Activated CD4-positive, alpha-beta T cell treated with anti-CD3 and anti-CD28 coated beads for 48 hours (primary cell): ENCODE measurements at regions not wholly inside any gene's neighbourhood (a gene's known extent, or its start where the extent isn't known, plus 50 kb on each side); places are given as distances from the start of the nearest gene placed in this dataset.
"Not testable (repeated sequence)": the region's sequence is repeated elsewhere in the genome, so short reads cannot be mapped to it uniquely, and the experiment has no call there.

ENCODE experiments used
- DNase-seq: peaks from one replicate; pipeline ENCODE4 v3.0.0-alpha.2; 2020

DNA sequence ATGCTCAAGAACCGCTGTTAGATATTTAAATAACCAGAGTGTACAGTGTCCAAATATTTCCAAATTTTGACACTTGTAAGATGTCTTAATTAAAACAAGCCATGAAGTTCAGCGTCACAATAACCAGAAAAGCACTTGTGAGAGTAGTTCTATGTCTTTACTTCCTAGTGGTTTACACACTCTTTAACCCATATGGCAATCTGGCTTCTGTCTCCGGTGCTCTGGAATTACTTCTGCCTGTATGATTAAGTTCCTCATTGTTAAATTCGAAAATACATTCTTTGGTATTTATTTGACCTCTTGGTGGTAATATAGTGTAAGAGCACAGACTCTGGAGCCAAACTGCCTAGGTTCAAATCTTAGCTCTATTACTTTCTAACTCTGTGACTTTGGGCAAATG lies 89.9 kb upstream of the NOTCH2NLA start:
- not testable (repeated sequence) for DNase-seq

DNA sequence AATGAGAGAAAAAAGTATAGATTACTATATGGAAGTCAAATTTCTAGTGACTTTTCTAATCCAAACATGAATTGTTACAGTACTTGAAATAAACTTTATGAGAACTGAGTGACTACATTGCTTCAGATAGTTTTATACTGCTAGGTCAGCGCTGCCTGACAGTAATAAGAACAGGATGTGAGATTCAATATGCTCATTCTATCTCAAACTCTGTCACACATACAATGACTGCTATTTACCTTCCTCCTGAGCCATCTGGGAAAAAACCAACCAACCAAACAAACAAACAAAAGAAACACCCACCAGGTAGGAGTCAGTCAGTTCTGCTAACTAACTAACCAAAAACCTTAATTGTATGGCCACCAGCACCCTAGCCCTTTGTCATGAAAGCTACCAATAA lies 89.0 kb upstream of the NOTCH2NLA start:
- DNase-seq, result not testable (repeated sequence)

DNA sequence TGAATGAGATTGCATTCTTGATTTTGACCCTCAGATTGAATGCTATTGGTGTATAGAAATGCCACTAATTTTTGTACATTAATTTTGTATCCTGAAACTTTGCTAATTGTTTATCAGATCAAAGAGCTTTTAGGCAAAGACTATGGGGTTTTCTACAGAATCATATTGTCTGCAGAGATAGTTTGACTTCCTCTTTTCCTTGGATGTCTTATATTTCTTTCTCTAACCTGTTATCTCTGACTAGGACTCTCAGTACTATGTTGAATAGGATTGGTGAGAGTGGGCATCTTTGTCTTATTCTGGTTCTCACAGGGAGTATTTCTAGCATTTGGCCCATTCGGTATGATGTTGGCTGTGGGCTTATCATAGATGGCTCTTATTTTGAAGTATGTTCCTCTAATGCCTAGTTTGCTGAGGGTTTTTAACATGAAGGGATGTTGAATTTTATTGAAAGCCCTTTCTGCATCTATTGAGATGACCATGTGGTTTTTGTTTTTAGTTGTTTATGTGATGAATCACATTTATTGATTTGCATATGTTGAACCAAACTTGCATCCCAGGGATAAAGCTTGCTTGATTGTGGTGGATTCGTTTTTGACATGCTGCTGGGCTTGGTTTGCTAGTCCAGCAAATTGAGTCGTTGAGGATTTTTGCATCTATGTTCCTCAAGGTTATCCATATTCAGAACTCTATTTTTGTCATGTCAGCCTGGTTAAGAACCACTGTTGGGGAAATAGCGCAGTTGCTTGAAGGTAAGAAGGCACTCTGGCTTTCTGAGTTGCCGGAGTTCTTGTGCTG lies 85.8 kb upstream of the NOTCH2NLA start:
- DNase-seq, result not testable (repeated sequence)

DNA sequence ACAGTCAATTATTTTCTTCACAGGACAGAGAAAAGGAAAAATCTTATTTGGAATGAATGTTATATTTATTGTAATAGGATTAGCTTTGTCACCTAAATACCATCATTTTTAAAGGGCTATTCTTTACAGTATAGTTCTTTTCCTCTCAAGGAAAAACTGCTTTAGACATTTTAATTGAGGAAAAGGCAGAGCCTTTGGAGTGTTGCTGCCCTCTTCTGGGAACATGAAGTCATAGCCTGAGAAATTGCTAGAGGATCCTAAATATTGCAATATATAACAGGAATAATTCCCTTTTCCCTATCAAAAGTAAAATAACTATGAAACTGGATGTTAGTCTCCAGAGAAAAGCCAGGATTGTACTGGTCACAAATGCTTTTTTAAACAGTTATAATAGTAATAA lies 81.8 kb upstream of the NOTCH2NLA start:
- not testable (repeated sequence) for DNase-seq

DNA sequence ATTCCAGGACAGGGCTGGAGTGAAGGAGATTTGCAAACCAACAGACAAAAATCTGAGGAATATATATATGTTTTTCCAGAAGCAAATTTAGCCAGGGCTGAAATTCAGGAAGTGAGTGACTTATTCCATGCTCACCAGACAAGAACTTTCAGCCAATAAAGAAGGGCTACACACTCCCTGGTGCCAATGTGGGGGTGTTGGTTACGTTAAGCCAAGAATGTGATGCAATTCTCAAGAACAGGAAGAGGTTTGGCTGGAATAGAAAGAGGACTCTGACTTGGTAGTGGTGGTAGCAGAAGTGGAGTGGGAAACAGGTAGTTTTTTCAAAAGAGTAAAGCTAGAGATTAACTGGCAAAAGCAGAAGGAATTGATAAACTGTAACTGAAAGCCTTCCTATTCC lies 80.6 kb upstream of the NOTCH2NLA start:
- DNase-seq, result not testable (repeated sequence)

DNA sequence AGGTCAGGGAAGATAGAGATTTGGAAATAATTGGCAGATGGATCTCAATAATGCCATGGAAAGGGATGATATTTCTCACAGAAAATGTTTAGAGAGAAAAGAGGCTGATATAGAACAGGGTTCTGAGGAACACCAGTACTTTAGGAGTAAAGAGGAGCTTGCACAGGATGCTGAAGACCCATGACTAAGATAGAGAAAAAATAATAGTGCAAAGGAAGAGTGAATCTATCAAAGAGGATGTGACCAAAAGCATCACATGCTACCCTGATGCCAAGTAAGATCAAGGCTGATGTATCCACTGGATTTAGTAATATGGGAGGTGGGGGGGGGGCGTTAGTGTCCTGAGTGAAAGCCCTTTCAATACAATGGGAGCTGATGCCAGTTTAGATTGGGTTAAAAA lies 80.1 kb upstream of the NOTCH2NLA start:
- DNase-seq, result peak; percentile 11

DNA sequence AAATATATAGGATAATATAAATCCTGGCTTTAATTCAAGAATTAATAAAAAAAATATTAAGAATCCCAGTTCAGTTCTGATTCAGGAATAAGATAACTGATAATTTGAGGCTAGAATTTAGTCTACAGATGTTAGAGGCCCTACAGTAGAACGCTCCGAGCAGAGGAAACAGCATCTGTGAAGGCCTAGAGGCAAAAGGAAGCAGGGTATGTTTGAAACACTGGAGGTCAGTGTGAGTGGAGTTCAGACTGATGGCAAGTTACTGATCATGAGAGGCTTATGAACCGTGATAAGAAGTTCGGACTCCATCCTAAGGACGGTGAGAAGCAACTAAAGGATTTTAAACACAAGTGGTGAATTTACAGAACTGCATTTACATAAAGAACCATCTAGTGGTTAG lies 79.3 kb upstream of the NOTCH2NLA start:
- not testable (repeated sequence) for DNase-seq

DNA sequence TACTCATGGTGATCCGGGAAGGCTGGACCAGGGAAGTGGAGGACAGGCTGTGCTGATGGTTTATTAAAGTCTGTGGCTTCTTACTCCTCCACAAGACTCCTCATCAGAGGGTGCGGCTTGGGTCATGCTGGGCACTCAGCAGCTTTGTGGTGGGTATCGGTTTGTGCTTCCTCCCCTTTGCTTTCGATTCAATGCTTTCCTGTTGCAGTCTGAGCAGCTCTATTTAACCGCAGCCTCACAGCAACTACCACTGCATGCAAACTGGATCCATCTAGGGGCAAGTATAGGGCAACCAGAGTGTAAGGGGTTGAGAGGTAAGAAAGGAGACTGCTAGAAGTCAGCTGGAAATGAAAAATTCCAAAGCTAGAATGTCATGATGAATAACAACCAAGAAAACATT lies 78.8 kb upstream of the NOTCH2NLA start:
- DNase-seq, result not testable (repeated sequence)

DNA sequence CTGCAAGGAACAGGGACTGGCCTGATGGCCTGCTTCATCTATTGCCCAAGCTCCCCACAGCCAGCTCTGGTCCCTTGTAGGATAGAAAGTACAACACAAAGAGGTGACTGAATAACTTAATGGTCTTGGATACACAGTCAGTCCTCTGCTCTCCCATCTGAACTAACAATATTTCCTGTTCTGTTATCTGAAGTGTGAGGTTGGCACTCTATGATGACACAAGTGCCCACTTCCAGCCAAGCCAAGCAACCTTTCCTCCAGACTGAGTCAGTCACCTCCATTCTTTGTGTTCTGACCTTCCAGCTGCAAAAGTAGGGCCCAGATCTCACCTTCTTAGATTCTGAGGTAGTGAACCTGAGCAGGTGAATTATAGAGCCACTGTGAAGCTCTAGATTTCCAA lies 77.8 kb upstream of the NOTCH2NLA start:
- not testable (repeated sequence) for DNase-seq

DNA sequence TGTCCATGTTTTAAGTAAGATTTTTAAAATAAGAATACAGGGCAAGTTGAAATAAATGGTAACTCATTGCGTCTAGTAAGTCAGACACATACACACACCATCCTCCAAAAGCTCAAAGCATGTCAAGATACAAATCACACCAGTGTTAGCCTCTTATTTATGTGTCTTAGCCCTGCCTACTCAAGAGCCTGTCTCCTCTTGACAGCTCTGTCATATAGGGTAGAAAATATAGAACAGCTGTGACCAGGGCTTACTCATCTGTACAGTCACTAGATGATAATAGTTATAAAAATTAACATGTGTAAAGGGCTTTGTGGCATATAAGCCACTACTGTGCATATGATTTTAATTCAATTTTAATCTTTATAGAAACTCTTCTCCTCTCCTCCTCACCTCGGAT lies 76.6 kb upstream of the NOTCH2NLA start:
- DNase-seq, result not testable (repeated sequence)

DNA sequence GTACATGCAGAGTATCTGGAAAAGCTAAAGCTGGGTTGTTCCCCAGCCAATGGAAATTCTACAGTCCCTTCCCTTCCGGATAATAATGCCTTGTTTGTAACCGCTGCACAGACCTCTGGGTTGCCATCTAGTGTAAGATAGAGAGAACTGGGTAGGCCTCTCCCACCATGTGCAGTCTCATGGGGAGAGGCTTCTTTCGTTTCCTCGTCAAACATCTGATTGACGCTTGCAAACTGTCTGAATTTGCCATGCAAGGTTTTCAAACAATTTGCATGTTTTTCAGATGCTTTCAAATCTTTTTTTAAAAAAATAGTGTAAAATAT lies 69.7 kb upstream of the NOTCH2NLA start:
- not testable (repeated sequence) for DNase-seq

DNA sequence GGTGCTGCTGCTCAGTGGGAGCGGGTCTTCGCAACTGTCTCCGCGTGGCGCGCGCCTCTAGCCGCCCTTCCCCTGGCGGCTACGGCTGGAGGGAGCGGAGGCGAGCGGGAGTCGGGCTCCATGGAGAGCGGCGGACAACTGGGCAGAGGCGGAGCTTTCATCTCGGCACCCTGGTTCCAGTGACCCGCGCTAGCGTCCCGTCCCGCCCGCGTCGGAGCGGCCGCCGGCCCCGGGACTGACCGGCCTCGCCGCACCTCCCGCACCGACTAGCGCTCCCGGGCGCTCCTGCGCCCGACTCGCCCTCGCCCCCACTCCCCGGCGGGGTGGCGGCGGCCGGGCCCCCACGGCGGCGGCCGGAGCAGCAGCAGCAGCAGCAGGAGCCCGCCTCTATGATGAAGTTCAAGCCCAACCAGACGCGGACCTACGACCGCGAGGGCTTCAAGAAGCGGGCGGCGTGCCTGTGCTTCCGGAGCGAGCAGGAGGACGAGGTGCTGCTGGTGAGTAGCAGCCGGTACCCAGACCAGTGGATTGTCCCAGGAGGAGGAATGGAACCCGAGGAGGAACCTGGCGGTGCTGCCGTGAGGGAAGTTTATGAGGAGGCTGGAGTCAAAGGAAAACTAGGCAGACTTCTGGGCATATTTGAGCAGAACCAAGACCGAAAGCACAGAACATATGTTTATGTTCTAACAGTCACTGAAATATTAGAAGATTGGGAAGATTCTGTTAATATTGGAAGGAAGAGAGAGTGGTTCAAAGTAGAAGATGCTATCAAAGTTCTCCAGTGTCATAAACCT lies 69.2 kb upstream of the NOTCH2NLA start:
- DNase-seq, result not testable (repeated sequence)

DNA sequence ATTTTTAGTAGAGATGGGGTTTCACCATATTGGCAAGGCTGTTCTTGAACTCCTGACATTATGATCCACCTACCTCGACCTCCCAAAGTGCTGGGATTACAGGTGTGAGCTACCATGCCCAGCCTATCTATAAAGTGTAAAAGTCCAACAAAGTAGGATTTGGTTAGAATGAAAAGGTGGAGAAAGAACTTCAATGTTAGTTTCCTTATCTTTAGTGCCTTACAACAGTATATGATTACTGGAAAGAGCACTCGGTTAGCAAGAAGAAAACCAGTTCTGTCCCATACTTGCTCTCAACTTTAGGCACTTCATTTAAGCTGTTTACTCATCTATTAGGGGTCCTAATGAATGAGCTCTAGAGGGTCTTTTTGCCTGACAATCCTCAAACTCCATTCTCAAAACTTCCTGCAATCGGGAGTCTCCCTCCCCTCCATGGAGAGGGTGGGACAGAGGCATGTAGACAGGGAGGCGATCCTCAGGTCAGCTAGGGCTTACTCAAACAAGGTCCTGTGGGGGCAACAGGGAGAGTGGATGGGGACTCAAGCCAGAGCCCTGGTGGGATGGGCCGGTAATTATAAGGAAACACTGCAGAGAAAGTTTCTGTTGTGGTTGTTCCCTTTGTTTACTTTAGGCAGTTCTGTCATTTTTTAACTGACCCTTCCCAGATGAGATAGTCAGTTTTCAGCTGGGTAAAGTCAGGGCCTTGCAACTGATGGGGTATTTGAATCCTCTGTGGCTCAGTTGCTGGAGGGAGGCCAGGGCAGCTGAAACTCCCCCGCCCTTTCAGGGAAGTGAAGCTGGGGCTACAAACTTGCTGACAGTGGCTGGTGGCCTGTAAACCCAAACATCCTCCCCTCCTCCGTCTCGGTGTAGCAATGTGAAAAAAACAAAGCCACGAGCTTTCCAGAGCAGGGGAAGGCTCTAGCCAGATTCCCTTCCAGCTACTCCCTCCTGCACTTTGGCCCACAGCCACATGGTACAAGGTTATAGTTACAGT lies 64.4 kb upstream of the NOTCH2NLA start:
- DNase-seq, result not testable (repeated sequence)

DNA sequence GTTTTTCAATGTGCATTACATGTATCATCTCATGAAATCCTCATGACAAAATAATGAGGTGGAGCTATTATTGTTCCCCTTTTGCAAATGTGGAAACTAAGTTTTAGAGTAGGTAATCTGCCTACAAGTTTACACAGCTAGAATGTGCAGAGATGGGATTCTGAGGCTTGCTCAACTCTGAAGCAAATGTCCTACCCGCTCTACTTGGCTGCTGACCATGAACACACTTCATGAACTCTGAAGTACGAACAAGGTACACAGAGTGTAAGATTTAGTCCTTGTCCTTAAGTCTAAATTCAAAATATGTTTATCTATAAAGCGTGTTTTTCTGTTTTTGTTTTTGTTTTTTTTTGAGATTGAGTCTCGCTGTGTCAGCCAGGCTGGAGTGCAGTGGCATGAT lies 63.6 kb upstream of the NOTCH2NLA start:
- DNase-seq, result not testable (repeated sequence)

DNA sequence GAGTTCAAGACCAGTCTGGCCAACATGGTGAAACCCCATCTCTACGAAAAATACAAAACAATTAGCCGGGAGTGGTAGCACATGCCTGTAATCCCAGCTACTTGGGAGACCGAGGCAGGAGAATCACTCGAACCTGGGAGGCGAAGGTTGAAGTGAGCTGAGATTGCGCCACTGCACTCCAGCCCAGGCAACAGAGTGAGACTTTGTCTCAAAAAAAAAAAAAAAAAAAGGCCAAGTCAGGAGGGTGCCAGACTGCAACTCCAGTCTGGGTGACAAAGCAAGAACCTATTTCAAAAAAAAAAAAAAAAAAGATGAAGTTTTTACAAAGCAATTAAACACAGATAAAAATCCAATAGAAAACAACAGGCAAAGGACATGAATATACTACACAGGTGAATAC lies 59.1 kb upstream of the NOTCH2NLA start:
- DNase-seq, result not testable (repeated sequence)

DNA sequence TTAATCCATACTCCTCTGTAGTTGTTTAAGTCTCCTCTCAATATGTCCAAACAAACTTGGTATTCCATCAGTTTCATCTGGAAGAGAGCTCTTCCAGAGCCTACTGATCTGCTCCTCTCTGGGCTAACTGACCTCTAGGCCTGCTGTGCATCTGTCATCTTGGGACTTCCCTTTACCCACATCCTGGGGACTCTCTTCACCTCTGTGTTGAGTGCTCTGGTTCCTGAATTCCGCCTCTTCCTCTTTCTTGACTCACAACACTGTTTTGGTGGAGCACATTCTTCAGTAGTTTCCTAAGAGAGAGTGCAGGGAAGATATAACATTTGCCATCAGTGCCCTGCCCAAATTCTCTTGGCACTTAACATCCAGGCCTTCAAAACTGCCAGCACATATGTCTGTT lies 55.9 kb upstream of the NOTCH2NLA start:
- DNase-seq, result not testable (repeated sequence)

DNA sequence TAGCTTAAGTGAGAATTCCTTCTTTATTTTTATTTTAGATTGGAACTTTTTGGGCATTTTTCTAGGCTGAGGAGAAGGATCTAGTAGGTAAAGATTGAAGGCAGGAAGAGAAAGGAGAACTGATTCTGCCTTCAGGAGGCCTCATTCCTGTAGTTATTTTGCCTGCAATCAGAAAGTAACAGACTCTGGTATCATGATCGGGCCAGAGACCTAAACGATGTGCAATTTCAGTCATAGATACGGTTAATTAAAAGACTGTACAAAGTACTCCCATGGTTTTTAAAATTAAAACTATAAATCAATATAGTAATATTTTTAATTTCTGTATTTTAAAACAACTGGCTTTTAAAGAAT lies 54.7 kb upstream of the NOTCH2NLA start:
- DNase-seq, result not testable (repeated sequence)

DNA sequence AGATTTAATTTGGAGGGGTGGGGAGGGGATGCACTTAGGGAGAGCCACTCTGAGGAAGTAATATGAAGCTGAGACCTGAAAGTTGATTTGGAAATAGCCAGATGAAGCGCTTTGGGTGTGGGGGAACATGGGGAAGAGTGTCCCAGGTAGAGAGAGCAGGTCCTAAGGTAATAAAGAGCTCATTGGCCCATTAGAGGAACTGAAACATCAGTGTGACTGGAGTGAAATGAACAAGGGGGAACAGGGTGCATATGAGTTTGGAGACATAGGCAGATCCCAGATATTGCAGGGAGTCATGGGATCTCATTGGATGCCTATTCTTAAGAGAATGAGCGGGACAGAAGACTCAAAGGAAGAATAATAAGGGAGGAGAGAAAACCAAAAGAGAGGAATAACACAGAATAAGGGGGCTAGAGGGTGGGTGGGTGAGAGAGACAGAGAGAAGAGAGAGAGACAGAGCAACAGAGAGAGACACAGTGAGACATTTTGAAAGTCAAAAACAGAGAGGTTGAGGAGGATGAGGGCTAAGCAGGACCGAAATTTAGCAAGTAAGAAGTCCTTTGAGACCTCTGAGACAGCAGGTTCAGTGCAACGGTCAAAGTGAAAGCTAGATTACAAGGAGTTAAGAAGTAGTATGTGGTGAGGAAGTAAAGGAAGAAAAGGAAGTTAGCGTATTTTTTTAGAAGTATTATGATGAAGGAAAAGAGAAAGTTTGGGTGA lies 54.1 kb upstream of the NOTCH2NLA start:
- DNase-seq, result not testable (repeated sequence)

DNA sequence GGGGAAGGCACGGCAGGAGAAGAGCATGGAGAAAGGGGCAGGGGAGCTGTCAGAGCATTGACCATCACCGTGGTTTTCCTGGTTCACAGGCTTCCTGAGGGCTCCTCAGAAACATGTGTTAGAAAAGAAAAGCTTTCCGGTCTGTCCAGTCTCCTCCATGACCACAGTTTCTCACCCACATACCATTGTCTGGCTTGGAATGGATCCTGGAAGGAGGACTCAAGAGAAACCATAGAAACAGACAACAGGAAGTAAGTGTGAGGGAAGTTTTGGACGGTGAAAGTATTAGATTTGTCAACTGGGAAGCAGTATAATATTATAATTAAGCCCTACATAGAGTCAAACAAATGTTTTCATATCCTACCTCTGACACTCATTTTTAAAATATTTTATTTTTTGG lies 52.7 kb upstream of the NOTCH2NLA start:
- not testable (repeated sequence) for DNase-seq

DNA sequence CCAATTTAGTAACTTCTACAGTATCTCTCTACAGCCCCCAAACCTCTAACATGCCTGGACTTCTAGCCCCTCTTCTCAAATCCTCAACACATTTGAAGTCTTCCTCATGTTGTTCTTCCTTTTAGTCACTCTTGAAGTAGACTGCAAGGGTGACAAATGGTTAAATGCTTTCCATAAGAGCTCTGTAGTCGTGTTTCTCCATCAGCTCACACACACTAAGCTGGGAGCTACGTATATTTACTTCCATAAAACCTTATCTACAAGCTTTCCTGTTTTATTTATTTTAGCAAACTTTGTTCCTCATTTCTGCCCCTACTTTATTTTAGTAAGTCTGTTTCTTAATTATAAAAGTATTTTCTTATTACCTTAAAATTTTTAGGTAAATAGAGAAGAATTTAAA lies 49.9 kb upstream of the NOTCH2NLA start:
- not testable (repeated sequence) for DNase-seq
